ENCODE measurements at regions not wholly inside any gene's neighbourhood (a gene's known extent, or its start where the extent isn't known, plus 50 kb on each side); places are given as distances from the start of the nearest gene placed in this dataset.

GRCh38 chr10:76645341-76645740 is 992.3 kb downstream of the KCNMA1 start:
- H3K9me3 ChIP-seq (ENCODE audit: control insufficient read depth, insufficient read depth, low read length), result no peaks in the 10 kb centered on the region
- no peak overlapping the region for H3K27ac ChIP-seq (ENCODE audit: low read depth, low read length)
- CTCF ChIA-PET, result no interaction called here
- no peaks in the 10 kb centered on the region for H3K27me3 ChIP-seq (ENCODE audit: control insufficient read depth, insufficient read depth, low read length)
- POLR2A ChIA-PET, result no interaction called here
- no peak overlapping the region for H3K4me3 ChIP-seq (ENCODE audit: low read depth, low read length)
- DNase-seq (ENCODE audit: low read depth, low spot score), result no peak
- no peak for TF ChIP-seq CTCF (IDR thresholded peaks at IDR 0.05; ENCODE audit: low read depth, low read length)

- CTCF ChIA-PET, result no interaction called here
- no peak for TF ChIP-seq CTCF (IDR thresholded peaks at IDR 0.05; ENCODE audit: low read depth, low read length)
- POLR2A ChIA-PET, result no interaction called here
These were observed 993.1 kb downstream of the KCNMA1 start for GRCh38 chr10:76644476-76644875.

GRCh38 chr10:76643511-76643911 is 994.1 kb downstream of the KCNMA1 start:
- no peak for TF ChIP-seq CTCF (IDR thresholded peaks at IDR 0.05; ENCODE audit: low read depth, low read length)
- CTCF ChIA-PET, result no interaction called here
- Histone ChIP-seq H3K9me3 (ENCODE audit: control insufficient read depth, insufficient read depth, low read length) (no peaks in the 10 kb centered on the region), H3K27me3 (ENCODE audit: control insufficient read depth, insufficient read depth, low read length) (no peaks in the 10 kb centered on the region), H3K27ac (ENCODE audit: low read depth, low read length) (no peak overlapping the region), H3K4me3 (ENCODE audit: low read depth, low read length) (no peak overlapping the region)
- DNase-seq (ENCODE audit: low read depth, low spot score), result no peak
- POLR2A ChIA-PET, result no interaction called here

More at GRCh38 chr10:76644476-76644875, 993.1 kb downstream of the KCNMA1 start:
- no peak overlapping the region for H3K27ac ChIP-seq (ENCODE audit: low read depth, low read length)
- H3K27me3 ChIP-seq (ENCODE audit: control insufficient read depth, insufficient read depth, low read length), result no peaks in the 10 kb centered on the region
- H3K4me3 ChIP-seq (ENCODE audit: low read depth, low read length), result no peak overlapping the region
- H3K9me3 ChIP-seq (ENCODE audit: control insufficient read depth, insufficient read depth, low read length), result no peaks in the 10 kb centered on the region
- no peak for DNase-seq (ENCODE audit: low read depth, low spot score)

GRCh38 chr10:76642358-76642757 is 995.2 kb downstream of the KCNMA1 start:
- Histone ChIP-seq H3K4me3 (ENCODE audit: low read depth, low read length) (no peak overlapping the region), H3K9me3 (ENCODE audit: control insufficient read depth, insufficient read depth, low read length) (no peaks in the 10 kb centered on the region), H3K27ac (ENCODE audit: low read depth, low read length) (no peak overlapping the region), H3K27me3 (ENCODE audit: control insufficient read depth, insufficient read depth, low read length) (no peaks in the 10 kb centered on the region)
- POLR2A ChIA-PET, result no interaction called here
- CTCF ChIA-PET, result interaction anchor here (0.5 kb wide), 1 partner anchor 339 kb away, joined by 8 read pairs; no protein-coding TSS in a partner anchor
- TF ChIP-seq CTCF (IDR thresholded peaks at IDR 0.05; ENCODE audit: low read depth, low read length), result no peak
- no peak for DNase-seq (ENCODE audit: low read depth, low spot score)

- H3K27ac ChIP-seq (ENCODE audit: low read depth, low read length), result no peak overlapping the region
- H3K27me3 ChIP-seq (ENCODE audit: control insufficient read depth, insufficient read depth, low read length), result no peaks in the 10 kb centered on the region
These were observed 996.4 kb downstream of the KCNMA1 start for GRCh38 chr10:76641215-76641614.

More at GRCh38 chr10:76641215-76641614, 996.4 kb downstream of the KCNMA1 start:
- ChIA-PET POLR2A (interaction anchor here (1.0 to 1.9 kb wide), 2 partner anchors 82 to 389 kb away, joined by 4 to 10 read pairs; no protein-coding TSS in a partner anchor), CTCF (interaction anchor here (0.5 to 0.7 kb wide), 3 partner anchors 134 to 605 kb away, joined by 3 to 6 read pairs (median 3); no protein-coding TSS in a partner anchor)
- peak; percentile 10 for DNase-seq (ENCODE audit: low read depth, low spot score)
- no peak for TF ChIP-seq CTCF (IDR thresholded peaks at IDR 0.05; ENCODE audit: low read depth, low read length)
- Histone ChIP-seq H3K4me3 (ENCODE audit: low read depth, low read length) (no peak overlapping the region), H3K9me3 (ENCODE audit: control insufficient read depth, insufficient read depth, low read length) (no peaks in the 10 kb centered on the region)
